Cardiac fibroblast (primary cell): ENCODE measurements at regions not wholly inside any gene's neighbourhood (a gene's known extent, or its start where the extent isn't known, plus 50 kb on each side); places are given as distances from the start of the nearest gene placed in this dataset.

Experiments used
- DNase-seq, 2 donors: peaks; one replicate each; pipeline versions ENCODE4 v3.0.0 to v3.0.0-alpha.2; 2010; ENCODE audit warnings: low read depth in 2 of 2
- H3K4me3 ChIP-seq, 2 donors: replicated peaks in 1 of 2; 1 replicate in 1 of 2; 2 replicates in 1 of 2; pipeline ENCODE4 v1.5.1; 2011; ENCODE audit warnings: low read depth in 2 of 2, low read length in 2 of 2, mild to moderate bottlenecking in 2 of 2, moderate library complexity in 1 of 2
- CTCF ChIP-seq: IDR thresholded peaks from one replicate; pipeline ENCODE4 v1.5.1; 2011; ENCODE audit warnings: low read depth, mild to moderate bottlenecking, low read length, inconsistent platforms

- DNase-seq = no peak
- H3K4me3 ChIP-seq = no peak overlapping the region
- no peak for TF ChIP-seq CTCF
These were observed 104.1 kb upstream of the PALS2 start for GRCh38 chr7:24469118-24469517.

- TF ChIP-seq CTCF = no peak
- H3K4me3 ChIP-seq = no peak overlapping the region
- no peak for DNase-seq
These were observed 101.2 kb upstream of the PALS2 start for GRCh38 chr7:24472093-24472492.

- TF ChIP-seq CTCF = no peak
- no peak overlapping the region for H3K4me3 ChIP-seq
- no peak for DNase-seq
These were observed 97.9 kb upstream of the PALS2 start for GRCh38 chr7:24475166-24475961.

GRCh38 chr7:24476227-24476626 lies 97.0 kb upstream of the PALS2 start:
- no peak for TF ChIP-seq CTCF
- no peak overlapping the region for H3K4me3 ChIP-seq
- DNase-seq = no peak

- TF ChIP-seq CTCF = no peak
- DNase-seq = peak; percentile 71 to 76
These were observed 95.7 kb upstream of the PALS2 start for GRCh38 chr7:24477398-24478136.

GRCh38 chr7:24478137-24478655 lies 95.1 kb upstream of the PALS2 start:
- H3K4me3 ChIP-seq = no peak overlapping the region
- TF ChIP-seq CTCF = no peak
- no peak for DNase-seq

More at GRCh38 chr7:24477398-24478136, 95.7 kb upstream of the PALS2 start:
- no peak overlapping the region for H3K4me3 ChIP-seq
